Lower leg skin (tissue), 3 donors: ENCODE measurements at regions not wholly inside any gene's neighbourhood (a gene's known extent, or its start where the extent isn't known, plus 50 kb on each side); places are given as distances from the start of the nearest gene placed in this dataset.

ENCODE experiments used
- CTCF ChIP-seq, 3 donors: fragments of 450-650 bp; IDR thresholded peaks; one replicate each; pipeline ENCODE4 v1.5.1; 2016; ENCODE audit warnings: antibody characterized with exemption in 3 of 3, mild to moderate bottlenecking in 3 of 3, moderate library complexity in 2 of 3
- POLR2A ChIP-seq, 2 donors: fragments of 450-650 bp; IDR thresholded peaks; one replicate each; pipeline ENCODE4 v1.6.1; 2016 to 2017; ENCODE audit warnings: antibody characterized with exemption in 2 of 2, mild to moderate bottlenecking in 1 of 2, moderate library complexity in 1 of 2

DNA sequence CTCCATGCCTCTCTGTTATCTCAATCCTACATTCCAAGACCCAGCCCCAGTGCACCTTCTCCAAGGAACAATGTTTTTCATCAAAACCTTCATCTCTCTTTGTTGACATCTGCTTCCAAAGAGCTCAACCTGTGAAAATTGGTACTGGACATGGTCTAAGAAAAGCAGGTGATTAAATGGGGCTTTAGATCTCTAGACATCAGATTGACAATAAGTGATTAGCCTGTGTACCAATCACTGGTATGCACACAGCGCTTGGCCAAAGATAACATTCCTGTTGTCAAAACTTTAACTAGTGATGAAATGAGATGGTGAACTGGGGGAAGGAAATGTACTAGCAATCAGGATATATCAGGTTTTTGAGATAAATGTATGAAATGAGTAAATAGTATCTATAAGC lies 183.3 kb downstream of the TDRD15 start:
- TF ChIP-seq CTCF (IDR thresholded peaks at IDR 0.05) (no peak), POLR2A (IDR thresholded peaks at IDR 0.05) (no peak)
